ENCODE measurements at regions not wholly inside any gene's neighbourhood (a gene's known extent, or its start where the extent isn't known, plus 50 kb on each side); places are given as distances from the start of the nearest gene placed in this dataset.
A peak's percentile ranks its signal among the peaks of the same experiment; 100 is the strongest.
"Not testable (repeated sequence)": the region's sequence is repeated elsewhere in the genome, so short reads cannot be mapped to it uniquely, and the experiment has no call there.

- not testable (repeated sequence) for DNase-seq
Observed at GRCh38 chr19:23984911-23985310, 70.2 kb downstream of the ZNF726 start.

GRCh38 chr19:23986623-23987022 is 71.9 kb downstream of the ZNF726 start:
- DNase-seq: no peak

GRCh38 chr19:23991170-23991569 is 76.5 kb downstream of the ZNF726 start:
- DNase-seq: peak; percentile 33

- no peak for DNase-seq
Observed at GRCh38 chr19:23992348-23992747, 77.7 kb downstream of the ZNF726 start.

- no peak for DNase-seq
Observed at GRCh38 chr19:23993440-23993839, 78.8 kb downstream of the ZNF726 start.

GRCh38 chr19:23996549-23996948 is 81.9 kb downstream of the ZNF726 start:
- DNase-seq: peak; percentile 74

- no peak for DNase-seq
Observed at GRCh38 chr19:23998568-23998967, 83.9 kb downstream of the ZNF726 start.

- no peak for DNase-seq
Observed at GRCh38 chr19:23999821-24000610, 85.3 kb downstream of the ZNF726 start.

GRCh38 chr19:24000656-24001055 is 86.0 kb downstream of the ZNF726 start:
- DNase-seq: no peak

- DNase-seq: no peak
Observed at GRCh38 chr19:24002256-24002945, 84.6 kb upstream of the ZNF254 start.

- DNase-seq: no peak
Observed at GRCh38 chr19:24003537-24003936, 83.5 kb upstream of the ZNF254 start.

GRCh38 chr19:24004166-24004565 is 82.8 kb upstream of the ZNF254 start:
- no peak for DNase-seq

GRCh38 chr19:24029941-24030636 is 56.9 kb upstream of the ZNF254 start:
- peak; percentile 35 for DNase-seq

- DNase-seq: no peak
Observed at GRCh38 chr19:24032651-24033050, 54.3 kb upstream of the ZNF254 start.

- DNase-seq: peak; percentile 99
Observed at GRCh38 chr19:24033301-24033962, 53.6 kb upstream of the ZNF254 start.

GRCh38 chr19:24033963-24034342 is 53.0 kb upstream of the ZNF254 start:
- peak; percentile 71 for DNase-seq

GRCh38 chr19:24035261-24035880 is 51.6 kb upstream of the ZNF254 start:
- DNase-seq: not testable (repeated sequence)

Data from NCI-H82 (cell line).